HCT116 (cell line): ENCODE measurements at regions not wholly inside any gene's neighbourhood (a gene's known extent, or its start where the extent isn't known, plus 50 kb on each side); places are given as distances from the start of the nearest gene placed in this dataset.

Experiments
- ATAC-seq: fragments of 200-7000 bp; cut with Tn5 transposase; 2 replicates; pipeline ENCODE4 v1.9.1; 2020; ENCODE audit warnings: mild to moderate bottlenecking, moderate library complexity
- BruUV-seq: library from RNA; stranded (reverse); fragments of 400-500 nt; replicated peaks from 2 replicates; lab custom pipeline; 2021; lab: Mats Ljungman, UMichigan
- CTCF ChIA-PET: fragments of 300-600 bp; sonication (Branson Sonifier 250); formaldehyde crosslinking; loops from one replicate; lab custom pipeline; 2021; ENCODE audit warnings: antibody characterized with exemption; lab: Charles Lee
- POLR2A ChIA-PET: fragments of 300-600, 350-600 bp; sonication (Branson Sonifier 250); formaldehyde crosslinking; loops from one replicate; lab custom pipeline; 2021; ENCODE audit warnings: antibody characterized with exemption; lab: Charles Lee
- RAD21 ChIA-PET, 2 experiments: fragments of 300-600 bp; sonication (Branson Sonifier 250); formaldehyde crosslinking; loops; one replicate each; lab custom pipeline; 2023; ENCODE audit warnings: low total read pairs in 2 of 2; ENCODE audit not compliant: uncharacterized antibody in 2 of 2, unreplicated experiment in 2 of 2, low non-redundant PET in 1 of 2; lab: Charles Lee
- DNase-seq: peaks from one replicate; pipeline ENCODE4 v3.0.0-alpha.2; 2010; ENCODE audit warnings: low read depth, low spot score
- H2AFZ ChIP-seq: fragments of 200-600 bp; shearing (Covaris generic), sonication (generic); 2 replicates; pipeline ENCODE4 v1.6.1; 2017; ENCODE audit warnings: low read depth, mixed run types, mixed read lengths, antibody characterized with exemption, low read length; ENCODE audit not compliant: poor library complexity, severe bottlenecking
- H3K27ac ChIP-seq: 2 replicates; pipeline ENCODE4 v1.5.1; 2012; ENCODE audit warnings: low read depth, low read length
- H3K27me3 ChIP-seq: fragments of 200-600 bp; sonication (generic); 2 replicates; pipeline ENCODE4 v1.6.1; 2016; ENCODE audit warnings: mixed run types, low read length, mixed read lengths; ENCODE audit not compliant: insufficient read depth
- H3K36me3 ChIP-seq, 2 experiments: fragments of 200-500 bp in 1 of 2; fragments of 200-600 bp in 1 of 2; sonication (Bioruptor generic) in 1 of 2; sonication (generic) in 1 of 2; 2 replicates each; pipeline versions ENCODE4 v1.5.1 to v1.6.1; 2014 to 2016; ENCODE audit warnings: low read length in 2 of 2, inconsistent platforms in 1 of 2, mixed read lengths in 1 of 2, mixed run types in 1 of 2; ENCODE audit not compliant: insufficient read depth in 2 of 2, control insufficient read depth in 1 of 2
- H3K4me1 ChIP-seq, 2 experiments: fragments of 200-600 bp in 1 of 2; sonication (generic) in 1 of 2; 2 replicates each; pipeline versions ENCODE4 v1.5.1 to v1.6.1; 2012 to 2017; ENCODE audit warnings: low read length in 2 of 2, inconsistent platforms in 1 of 2, mild to moderate bottlenecking in 1 of 2, mixed read lengths in 1 of 2, mixed run types in 1 of 2, moderate library complexity in 1 of 2; ENCODE audit not compliant: insufficient read depth in 2 of 2, control insufficient read depth in 1 of 2
- H3K4me2 ChIP-seq: fragments of 200-600 bp; sonication (generic); 2 replicates; pipeline ENCODE4 v1.6.1; 2017; ENCODE audit warnings: mixed run types, low read length, mixed read lengths
- H3K4me3 ChIP-seq, 2 experiments: fragments of 200-600 bp in 1 of 2; sonication (generic) in 1 of 2; replicated peaks in 1 of 2; 2 replicates each; pipeline ENCODE4 v1.5.1; 2011 to 2016; ENCODE audit warnings: low read length in 2 of 2, control low read depth in 1 of 2, low read depth in 1 of 2, mild to moderate bottlenecking in 1 of 2, mixed read lengths in 1 of 2, mixed run types in 1 of 2
- H3K79me2 ChIP-seq: fragments of 200-600 bp; sonication (generic); 2 replicates; pipeline ENCODE4 v1.6.1; 2017; ENCODE audit warnings: mild to moderate bottlenecking, mixed run types, low read length, moderate library complexity, mixed read lengths; ENCODE audit not compliant: insufficient read depth
- H3K9ac ChIP-seq: fragments of 200-600 bp; sonication (generic); 2 replicates; pipeline ENCODE4 v1.6.1; 2016; ENCODE audit warnings: low read length, mixed read lengths
- H3K9me2 ChIP-seq: fragments of 200-600 bp; sonication (generic), shearing (Covaris generic); 2 replicates; pipeline ENCODE4 v1.6.1; 2017; ENCODE audit warnings: mixed run types, mild to moderate bottlenecking, moderate library complexity; ENCODE audit not compliant: insufficient read depth
- H3K9me3 ChIP-seq, 2 experiments: fragments of 200-500 bp in 1 of 2; fragments of 200-600 bp in 1 of 2; sonication (Bioruptor generic) in 1 of 2; sonication (generic) in 1 of 2; 2 replicates each; pipeline ENCODE4 v1.6.1; 2014 to 2017; ENCODE audit warnings: low read length in 2 of 2, mixed read lengths in 2 of 2, inconsistent platforms in 1 of 2, low read depth in 1 of 2, mild to moderate bottlenecking in 1 of 2, mixed run types in 1 of 2, moderate library complexity in 1 of 2; ENCODE audit not compliant: control insufficient read depth in 1 of 2, insufficient read depth in 1 of 2
- H4K20me1 ChIP-seq: fragments of 200-600 bp; sonication (generic), shearing (Covaris generic); 2 replicates; pipeline ENCODE4 v1.6.1; 2017; ENCODE audit warnings: mixed run types, mild to moderate bottlenecking, moderate library complexity; ENCODE audit not compliant: insufficient read depth
- FOSL1 ChIP-seq: IDR thresholded peaks from 2 replicates; pipeline ENCODE4 v1.6.1; 2012; ENCODE audit warnings: low read depth
- REST ChIP-seq: IDR thresholded peaks from 2 replicates; pipeline ENCODE4 v1.6.1; 2012; ENCODE audit warnings: low read depth
- SP1 ChIP-seq: IDR thresholded peaks from 2 replicates; pipeline ENCODE4 v1.6.1; 2012; ENCODE audit warnings: low read depth
- ZBTB33 ChIP-seq: IDR thresholded peaks from 2 replicates; pipeline ENCODE4 v1.6.1; 2011; ENCODE audit warnings: mild to moderate bottlenecking, low read length, moderate library complexity; ENCODE audit not compliant: insufficient replicate concordance; ENCODE audit errors: extremely low read depth
- intact Hi-C: fragments of 100-400 bp; cut with micrococcal nuclease; formaldehyde crosslinking; loops from 2 replicates; pipeline ENCODE4 v1.10.0; 2022

- Histone ChIP-seq H3K4me2 (no peak overlapping the region), H3K27ac (no peak overlapping the region), H3K4me1 (peaks cover 4 to 6% of the 10 kb centered on the region in 2 experiments; a peak in 2 of 4 replicates), H3K36me3 (no peaks in the 10 kb centered on the region), H3K9ac (no peak overlapping the region), H3K27me3 (no peaks in the 10 kb centered on the region; the same call in 1 of the 2 replicates), H3K79me2 (no peaks in the 10 kb centered on the region), H2AFZ (no peak overlapping the region), H3K9me3 (no peaks in the 10 kb centered on the region), H3K9me2 (no peaks in the 10 kb centered on the region)
- ChIA-PET CTCF (no interaction called here), POLR2A (no interaction called here), RAD21 (no interaction called here)
- ATAC-seq, result no peak
- intact Hi-C loops, result no loop called here
- TF ChIP-seq FOSL1 (no peak), SP1 (no peak), ZBTB33 (no peak), REST (no peak)
- TF ChIP-seq, all 23 proteins: peak for 0
- Histone ChIP-seq H4K20me1 (no peaks in the 10 kb centered on the region), H3K4me3 (no peak overlapping the region)
- no peak for DNase-seq
- no TSS peak for BruUV-seq
Observed at GRCh38 chr2:104915107-104915793, 61.3 kb downstream of the POU3F3 start.
